Stimulated activated effector memory CD8-positive, alpha-beta T cell treated with anti-CD3 and anti-CD28 coated beads, Interleukin-12 subunit alpha, Interleukin-12 subunit beta, amount 100 ng/mL, for 72 hours (primary cell): ENCODE measurements at regions not wholly inside any gene's neighbourhood (a gene's known extent, or its start where the extent isn't known, plus 50 kb on each side); places are given as distances from the start of the nearest gene placed in this dataset.

Source experiments
- ATAC-seq: fragments of 150-1000 bp; cut with Tn5 transposase; 2 replicates; pipeline ENCODE4 v1.10.0; 2021
- DNase-seq, 2 donors: peaks; one replicate each; pipeline ENCODE4 v3.0.0; 2021 to 2022; ENCODE audit warnings: low spot score in 2 of 2
- H3K27ac Mint-ChIP-seq: one replicate; pipeline ENCODE4 v1.8.0; 2022; ENCODE audit warnings: mild to moderate bottlenecking, mixed read lengths
- H3K36me3 Mint-ChIP-seq: one replicate; pipeline ENCODE4 v1.8.0; 2022; ENCODE audit warnings: mild to moderate bottlenecking, mixed read lengths
- H3K4me1 Mint-ChIP-seq: one replicate; pipeline ENCODE4 v1.8.0; 2022; ENCODE audit warnings: mixed read lengths
- H3K4me3 Mint-ChIP-seq: one replicate; pipeline ENCODE4 v1.8.0; 2022; ENCODE audit warnings: mild to moderate bottlenecking, mixed read lengths
- H3K9me3 Mint-ChIP-seq: one replicate; pipeline ENCODE4 v1.8.0; 2022; ENCODE audit warnings: mixed read lengths

DNA sequence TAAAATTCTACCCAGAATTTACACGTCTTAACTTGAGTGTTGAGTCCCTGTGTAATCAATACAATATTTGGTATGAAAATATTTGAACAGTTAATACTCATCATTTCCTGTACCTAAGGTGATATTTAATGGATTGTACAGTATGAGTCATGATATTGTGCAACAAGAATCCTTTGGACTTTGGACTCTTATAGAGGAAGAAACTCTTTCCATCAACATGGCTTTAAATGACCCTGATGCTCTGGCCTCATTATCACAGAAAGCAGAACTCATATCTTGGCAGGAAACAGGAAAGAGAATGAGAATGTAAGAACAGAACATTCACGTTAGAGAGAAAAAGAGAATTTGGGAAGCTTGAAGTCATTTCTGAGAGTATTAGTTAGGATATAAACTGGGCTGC is 168.8 kb upstream of the B3GALT2 start:
- no peaks in the 10 kb centered on the region for H3K36me3 Mint-ChIP-seq
- DNase-seq (no peak), ATAC-seq (no peak)
- no peak overlapping the region for H3K27ac Mint-ChIP-seq
- no peaks in the 10 kb centered on the region for H3K9me3 Mint-ChIP-seq
- H3K4me3 Mint-ChIP-seq: no peak overlapping the region
- no peaks in the 10 kb centered on the region for H3K4me1 Mint-ChIP-seq

GRCh38 chr1:193348769-193349535 is 162.5 kb upstream of the B3GALT2 start:
- H3K4me1 Mint-ChIP-seq: no peaks in the 10 kb centered on the region

GRCh38 chr1:193348091-193348768 is 161.8 kb upstream of the B3GALT2 start:
- H3K27ac Mint-ChIP-seq: no peak overlapping the region
- no peaks in the 10 kb centered on the region for H3K4me1 Mint-ChIP-seq
- ATAC-seq (no peak), DNase-seq (no peak)
- H3K4me3 Mint-ChIP-seq: no peak overlapping the region
- no peaks in the 10 kb centered on the region for H3K9me3 Mint-ChIP-seq
- H3K36me3 Mint-ChIP-seq: no peaks in the 10 kb centered on the region

More at GRCh38 chr1:193348769-193349535, 162.5 kb upstream of the B3GALT2 start:
- Mint-ChIP-seq H3K9me3 (no peaks in the 10 kb centered on the region), H3K4me3 (no peak overlapping the region), H3K27ac (no peak overlapping the region), H3K36me3 (no peaks in the 10 kb centered on the region)
- no peak for DNase-seq
- no peak for ATAC-seq

- H3K36me3 Mint-ChIP-seq: no peaks in the 10 kb centered on the region
- H3K4me1 Mint-ChIP-seq: no peaks in the 10 kb centered on the region
- no peak for ATAC-seq
- H3K27ac Mint-ChIP-seq: no peak overlapping the region
- no peak overlapping the region for H3K4me3 Mint-ChIP-seq
- no peak for DNase-seq
- no peaks in the 10 kb centered on the region for H3K9me3 Mint-ChIP-seq
These were observed 159.7 kb upstream of the B3GALT2 start for GRCh38 chr1:193346085-193346484.

DNA sequence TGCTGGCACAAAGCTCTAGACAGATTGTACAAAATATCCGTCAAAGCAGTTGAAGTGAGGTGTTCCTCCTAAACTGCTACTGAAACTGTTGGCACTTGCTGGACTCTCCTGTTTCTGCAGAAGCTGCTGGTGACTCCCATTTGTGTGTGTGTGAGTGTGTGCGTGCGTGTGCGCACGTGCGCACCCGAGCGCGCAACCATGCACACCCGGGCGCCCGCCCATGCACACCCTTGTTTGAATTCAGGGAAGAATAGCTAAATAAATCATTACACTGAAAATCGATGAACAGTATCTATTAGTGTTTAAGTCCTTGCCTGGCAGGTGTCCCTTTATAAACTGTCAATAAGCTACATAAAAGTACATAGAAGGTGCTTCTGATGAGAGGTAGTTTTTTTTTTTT is 156.4 kb upstream of the B3GALT2 start:
- H3K27ac Mint-ChIP-seq: no peak overlapping the region
- ATAC-seq: no peak
- no peak overlapping the region for H3K4me3 Mint-ChIP-seq
- H3K4me1 Mint-ChIP-seq: peaks cover 6% of the 10 kb centered on the region
- H3K36me3 Mint-ChIP-seq: no peaks in the 10 kb centered on the region
- DNase-seq: no peak
- H3K9me3 Mint-ChIP-seq: no peaks in the 10 kb centered on the region

- Mint-ChIP-seq H3K9me3 (no peaks in the 10 kb centered on the region), H3K27ac (no peak overlapping the region), H3K36me3 (no peaks in the 10 kb centered on the region), H3K4me1 (peaks cover 8% of the 10 kb centered on the region), H3K4me3 (no peak overlapping the region)
- DNase-seq (no peak), ATAC-seq (no peak)
These were observed 153.9 kb upstream of the B3GALT2 start for GRCh38 chr1:193340331-193340730.

DNA sequence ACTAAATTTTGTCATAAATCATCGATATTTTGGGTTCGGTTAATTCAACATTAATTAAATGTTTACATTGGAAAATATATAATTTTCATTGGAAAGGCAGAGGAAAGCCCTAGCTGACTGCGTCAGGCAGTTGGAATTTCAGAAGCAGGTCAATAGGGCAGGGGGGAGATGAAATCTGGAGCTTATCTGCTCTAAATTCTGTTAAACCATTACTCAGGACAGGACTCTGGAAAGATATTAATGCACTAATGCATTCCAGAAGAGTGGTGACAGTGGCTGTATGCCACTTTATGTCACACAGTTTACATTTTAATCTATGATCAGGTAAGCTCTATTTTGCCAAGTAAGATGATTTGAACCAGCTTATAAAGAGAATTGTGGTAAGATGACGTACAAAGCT is 153.0 kb upstream of the B3GALT2 start:
- H3K9me3 Mint-ChIP-seq: no peaks in the 10 kb centered on the region
- H3K36me3 Mint-ChIP-seq: no peaks in the 10 kb centered on the region
- ATAC-seq: no peak
- no peak overlapping the region for H3K27ac Mint-ChIP-seq
- H3K4me1 Mint-ChIP-seq: peaks cover 8% of the 10 kb centered on the region
- DNase-seq: no peak
- no peak overlapping the region for H3K4me3 Mint-ChIP-seq

GRCh38 chr1:193338194-193338593 is 151.8 kb upstream of the B3GALT2 start:
- DNase-seq: no peak
- peak; percentile 64 for ATAC-seq
- no peak overlapping the region for H3K27ac Mint-ChIP-seq
- H3K4me1 Mint-ChIP-seq: peaks cover 8% of the 10 kb centered on the region
- H3K9me3 Mint-ChIP-seq: peaks cover 1% of the 10 kb centered on the region
- no peaks in the 10 kb centered on the region for H3K36me3 Mint-ChIP-seq
- H3K4me3 Mint-ChIP-seq: no peak overlapping the region

GRCh38 chr1:193335806-193336428 is 149.5 kb upstream of the B3GALT2 start:
- H3K4me3 Mint-ChIP-seq: no peak overlapping the region
- DNase-seq (no peak), ATAC-seq (no peak)
- no peak overlapping the region for H3K27ac Mint-ChIP-seq
- H3K9me3 Mint-ChIP-seq: peaks cover 16% of the 10 kb centered on the region
- H3K36me3 Mint-ChIP-seq: no peaks in the 10 kb centered on the region
- peaks cover 8% of the 10 kb centered on the region for H3K4me1 Mint-ChIP-seq

- H3K9me3 Mint-ChIP-seq: peaks cover 21% of the 10 kb centered on the region
- H3K36me3 Mint-ChIP-seq: no peaks in the 10 kb centered on the region
- ATAC-seq (no peak), DNase-seq (no peak)
- peaks cover 5% of the 10 kb centered on the region for H3K4me1 Mint-ChIP-seq
- no peak overlapping the region for H3K27ac Mint-ChIP-seq
- H3K4me3 Mint-ChIP-seq: no peak overlapping the region
These were observed 146.8 kb upstream of the B3GALT2 start for GRCh38 chr1:193333166-193333565.

- no peak for DNase-seq
- Mint-ChIP-seq H3K36me3 (no peaks in the 10 kb centered on the region), H3K9me3 (peaks cover 17% of the 10 kb centered on the region), H3K4me3 (no peak overlapping the region), H3K27ac (no peak overlapping the region), H3K4me1 (no peaks in the 10 kb centered on the region)
- ATAC-seq: no peak
These were observed 139.9 kb upstream of the B3GALT2 start for GRCh38 chr1:193326296-193326695.

GRCh38 chr1:193325771-193326170 is 139.4 kb upstream of the B3GALT2 start:
- H3K27ac Mint-ChIP-seq: no peak overlapping the region
- DNase-seq (no peak), ATAC-seq (no peak)
- H3K36me3 Mint-ChIP-seq: no peaks in the 10 kb centered on the region
- H3K4me3 Mint-ChIP-seq: no peak overlapping the region
- no peaks in the 10 kb centered on the region for H3K4me1 Mint-ChIP-seq
- H3K9me3 Mint-ChIP-seq: peaks cover 15% of the 10 kb centered on the region

DNA sequence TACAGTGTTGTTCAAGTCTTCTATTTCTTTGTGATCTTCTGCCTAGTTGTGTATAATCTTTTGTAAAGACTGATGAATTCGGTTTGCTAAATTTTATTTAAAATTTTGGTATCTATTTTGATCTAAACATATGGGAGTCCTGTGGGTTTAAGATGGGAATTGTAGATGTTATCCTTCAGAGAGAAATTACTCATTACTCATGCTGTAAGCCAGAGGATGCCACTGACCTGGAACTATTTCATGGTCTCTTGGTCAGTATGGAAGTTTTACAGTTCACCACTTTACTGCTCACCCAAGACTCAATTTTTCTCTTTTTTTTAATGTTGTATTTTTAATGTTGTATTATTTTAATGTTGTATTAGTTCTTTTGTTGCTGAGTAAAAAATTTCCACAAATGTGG is 138.6 kb upstream of the B3GALT2 start:
- ATAC-seq: no peak
- H3K36me3 Mint-ChIP-seq: no peaks in the 10 kb centered on the region
- no peak overlapping the region for H3K4me3 Mint-ChIP-seq
- H3K9me3 Mint-ChIP-seq: peaks cover 13% of the 10 kb centered on the region
- H3K4me1 Mint-ChIP-seq: no peaks in the 10 kb centered on the region
- no peak for DNase-seq
- H3K27ac Mint-ChIP-seq: no peak overlapping the region

DNA sequence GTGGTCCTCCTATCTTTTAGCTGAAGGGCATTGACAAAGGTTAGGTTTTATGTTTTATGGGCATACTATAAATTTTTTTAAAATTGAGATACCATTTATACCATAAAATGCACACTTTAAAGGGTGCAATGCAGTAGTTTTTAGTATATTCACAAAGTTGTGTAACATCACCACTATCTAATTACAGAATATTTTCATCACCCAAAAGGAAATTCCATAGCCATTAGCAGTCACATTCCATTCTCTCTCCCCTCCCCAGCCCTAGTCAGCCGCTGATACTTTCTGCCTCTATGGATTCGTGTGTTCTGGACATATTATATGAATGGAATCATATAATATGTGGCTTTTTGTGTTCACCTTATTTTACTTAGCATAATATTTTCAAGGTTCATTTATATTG is 135.8 kb upstream of the B3GALT2 start:
- no peak overlapping the region for H3K4me3 Mint-ChIP-seq
- peaks cover 13% of the 10 kb centered on the region for H3K9me3 Mint-ChIP-seq
- H3K36me3 Mint-ChIP-seq: no peaks in the 10 kb centered on the region
- ATAC-seq (no peak), DNase-seq (no peak)
- no peak overlapping the region for H3K27ac Mint-ChIP-seq
- no peaks in the 10 kb centered on the region for H3K4me1 Mint-ChIP-seq

DNA sequence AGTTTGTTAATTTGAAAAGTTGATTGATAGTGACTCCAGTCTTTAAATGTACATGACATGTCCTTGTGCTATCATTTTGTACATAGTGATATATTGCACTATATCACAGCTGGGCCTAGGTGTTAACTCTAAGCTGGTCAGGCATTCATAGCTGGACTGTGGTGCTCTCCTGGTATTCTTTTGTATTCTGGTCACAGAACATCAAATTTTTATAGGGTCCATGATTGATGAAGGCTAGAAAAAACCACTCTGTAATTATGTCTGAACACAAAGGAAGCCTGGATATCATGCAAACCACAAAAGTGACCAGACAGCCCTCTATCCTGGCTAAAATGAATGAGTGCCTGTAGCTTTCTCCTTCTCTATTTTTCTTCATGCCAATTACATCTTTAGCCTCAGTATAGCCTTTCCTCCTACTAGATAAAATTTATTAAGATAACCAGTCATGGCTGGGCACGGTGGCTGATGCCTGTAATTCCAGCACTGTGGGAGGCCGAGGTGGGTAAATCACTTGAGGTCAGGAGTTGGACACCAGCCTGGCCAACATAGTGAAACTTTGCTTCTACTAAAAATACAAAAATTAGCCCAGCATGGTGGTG is 134.9 kb upstream of the B3GALT2 start:
- Mint-ChIP-seq H3K4me3 (no peak overlapping the region), H3K4me1 (no peaks in the 10 kb centered on the region), H3K27ac (no peak overlapping the region), H3K36me3 (no peaks in the 10 kb centered on the region), H3K9me3 (peaks cover 13% of the 10 kb centered on the region)
- DNase-seq: no peak
- ATAC-seq: no peak
